Gastroesophageal sphincter (tissue), 3 donors: ENCODE measurements at regions not wholly inside any gene's neighbourhood (a gene's known extent, or its start where the extent isn't known, plus 50 kb on each side); places are given as distances from the start of the nearest gene placed in this dataset.

Experiments used
- CTCF ChIP-seq, 4 experiments: fragments of 200-600 bp in 2 of 4; fragments of 450-650 bp in 2 of 4; sonication (generic) in 1 of 4; IDR thresholded peaks; one replicate each; pipeline ENCODE4 v1.5.1; 2017 to 2019; ENCODE audit warnings: antibody characterized with exemption in 4 of 4, mild to moderate bottlenecking in 2 of 4, moderate library complexity in 2 of 4
- POLR2A ChIP-seq, 2 donors: fragments of 450-650 bp; IDR thresholded peaks; one replicate each; pipeline ENCODE4 v1.6.1; 2017; ENCODE audit warnings: antibody characterized with exemption in 2 of 2, mild to moderate bottlenecking in 2 of 2, moderate library complexity in 1 of 2
- POLR2AphosphoS5 ChIP-seq: sonication (generic); formaldehyde crosslinking; IDR thresholded peaks from one replicate; pipeline ENCODE4 v1.6.1; 2017; ENCODE audit warnings: antibody characterized with exemption

GRCh38 chr14:23831596-23831995, 122.0 kb upstream of the DHRS4 start:
- no peak for TF ChIP-seq CTCF (IDR thresholded peaks at IDR 0.05)
- TF ChIP-seq POLR2A (IDR thresholded peaks at IDR 0.05): no peak
- TF ChIP-seq POLR2AphosphoS5: no peak
